ENCODE measurements at regions not wholly inside any gene's neighbourhood (a gene's known extent, or its start where the extent isn't known, plus 50 kb on each side); places are given as distances from the start of the nearest gene placed in this dataset.

DNA sequence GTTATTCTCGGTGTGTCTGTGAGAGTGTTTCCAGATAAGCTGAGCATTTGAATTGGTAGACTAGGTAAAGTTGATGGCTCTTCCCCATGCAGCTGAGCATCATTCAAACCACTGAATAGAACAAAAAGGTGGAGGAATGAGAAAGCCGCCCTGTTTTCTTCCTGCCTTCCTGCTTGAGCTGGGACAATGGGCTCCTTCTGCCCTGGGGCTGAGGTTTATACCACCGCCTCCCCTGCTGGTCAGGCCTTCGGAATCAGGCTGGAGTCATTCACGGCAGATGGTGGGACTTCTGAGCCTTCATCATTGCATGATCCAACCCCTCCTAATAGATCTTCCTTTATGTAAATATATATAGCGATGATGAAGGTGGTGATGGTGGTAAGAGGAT is 124.9 kb downstream of the ANKRD60 start:
- no peak for TF ChIP-seq CTCF (conservative IDR thresholded peaks at IDR 0.05; ENCODE audit: low read length)
- TF ChIP-seq EZH2phosphoT487 (IDR thresholded peaks at IDR 0.05; ENCODE audit: borderline replicate concordance, low read depth, low read length): no peak

Measured in OCI-LY7 (cell line).